ENCODE measurements at regions not wholly inside any gene's neighbourhood (a gene's known extent, or its start where the extent isn't known, plus 50 kb on each side); places are given as distances from the start of the nearest gene placed in this dataset.
A peak's percentile ranks its signal among the peaks of the same experiment; 100 is the strongest.

DNA sequence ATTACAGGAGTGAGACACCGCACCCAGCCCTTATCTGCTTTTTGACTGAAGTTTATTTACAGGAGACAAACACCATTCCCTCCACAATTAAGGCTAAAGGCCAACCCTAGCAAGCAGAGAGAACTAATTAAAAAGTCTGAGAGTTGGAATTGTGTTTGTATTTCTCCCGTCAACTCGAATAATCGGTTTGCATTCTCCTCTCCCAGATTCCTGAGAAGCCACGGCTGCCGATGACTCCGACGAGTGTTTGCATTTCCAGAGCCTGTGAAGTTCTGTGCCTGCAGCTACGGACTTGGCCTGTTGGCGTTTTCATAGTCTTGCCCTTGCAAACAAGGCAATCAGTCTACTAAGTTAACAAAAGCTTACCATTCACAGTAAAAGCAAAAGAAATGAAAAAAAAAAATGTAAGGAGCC is 73.2 kb upstream of the NUP50 start:
- CTCF ChIA-PET: interaction anchor here (1.1 to 2.3 kb wide), 3 partner anchors 9 to 12 kb away, joined by 3 to 6 read pairs (median 4); no protein-coding TSS in a partner anchor
- POLR2A ChIA-PET: no interaction called here
- DNase-seq (ENCODE audit: low spot score) (peak; percentile 54), ATAC-seq (peak; percentile 74)
- peak overlapping the region; percentile 93 for H3K27ac Mint-ChIP-seq
- H3K4me3 Mint-ChIP-seq: no peak overlapping the region
- H3K36me3 Mint-ChIP-seq: no peaks in the 10 kb centered on the region
- H3K9me3 Mint-ChIP-seq: no peaks in the 10 kb centered on the region
- peaks cover 8% of the 10 kb centered on the region for H3K27me3 Mint-ChIP-seq (ENCODE audit: low read depth)
- no peak for TF ChIP-seq NFATC4 (CRISPR knock-in tag; IDR thresholded peaks at IDR 0.05)
- TF ChIP-seq, protein P1, sequence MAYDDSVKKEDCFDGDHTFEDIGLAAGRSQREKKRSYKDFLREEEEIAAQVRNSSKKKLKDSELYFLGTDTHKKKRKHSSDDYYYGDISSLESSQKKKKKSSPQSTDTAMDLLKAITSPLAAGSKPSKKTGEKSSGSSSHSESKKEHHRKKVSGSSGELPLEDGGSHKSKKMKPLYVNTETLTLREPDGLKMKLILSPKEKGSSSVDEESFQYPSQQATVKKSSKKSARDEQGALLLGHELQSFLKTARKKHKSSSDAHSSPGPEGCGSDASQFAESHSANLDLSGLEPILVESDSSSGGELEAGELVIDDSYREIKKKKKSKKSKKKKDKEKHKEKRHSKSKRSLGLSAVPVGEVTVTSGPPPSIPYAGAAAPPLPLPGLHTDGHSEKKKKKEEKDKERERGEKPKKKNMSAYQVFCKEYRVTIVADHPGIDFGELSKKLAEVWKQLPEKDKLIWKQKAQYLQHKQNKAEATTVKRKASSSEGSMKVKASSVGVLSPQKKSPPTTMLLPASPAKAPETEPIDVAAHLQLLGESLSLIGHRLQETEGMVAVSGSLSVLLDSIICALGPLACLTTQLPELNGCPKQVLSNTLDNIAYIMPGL (CRISPR knock-in tag; IDR thresholded peaks at IDR 0.05): no peak
- TF ChIP-seq, protein P2, sequence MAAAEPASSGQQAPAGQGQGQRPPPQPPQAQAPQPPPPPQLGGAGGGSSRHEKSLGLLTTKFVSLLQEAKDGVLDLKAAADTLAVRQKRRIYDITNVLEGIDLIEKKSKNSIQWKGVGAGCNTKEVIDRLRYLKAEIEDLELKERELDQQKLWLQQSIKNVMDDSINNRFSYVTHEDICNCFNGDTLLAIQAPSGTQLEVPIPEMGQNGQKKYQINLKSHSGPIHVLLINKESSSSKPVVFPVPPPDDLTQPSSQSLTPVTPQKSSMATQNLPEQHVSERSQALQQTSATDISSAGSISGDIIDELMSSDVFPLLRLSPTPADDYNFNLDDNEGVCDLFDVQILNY (CRISPR knock-in tag; IDR thresholded peaks at IDR 0.05): no peak
- TF ChIP-seq, protein P3, sequence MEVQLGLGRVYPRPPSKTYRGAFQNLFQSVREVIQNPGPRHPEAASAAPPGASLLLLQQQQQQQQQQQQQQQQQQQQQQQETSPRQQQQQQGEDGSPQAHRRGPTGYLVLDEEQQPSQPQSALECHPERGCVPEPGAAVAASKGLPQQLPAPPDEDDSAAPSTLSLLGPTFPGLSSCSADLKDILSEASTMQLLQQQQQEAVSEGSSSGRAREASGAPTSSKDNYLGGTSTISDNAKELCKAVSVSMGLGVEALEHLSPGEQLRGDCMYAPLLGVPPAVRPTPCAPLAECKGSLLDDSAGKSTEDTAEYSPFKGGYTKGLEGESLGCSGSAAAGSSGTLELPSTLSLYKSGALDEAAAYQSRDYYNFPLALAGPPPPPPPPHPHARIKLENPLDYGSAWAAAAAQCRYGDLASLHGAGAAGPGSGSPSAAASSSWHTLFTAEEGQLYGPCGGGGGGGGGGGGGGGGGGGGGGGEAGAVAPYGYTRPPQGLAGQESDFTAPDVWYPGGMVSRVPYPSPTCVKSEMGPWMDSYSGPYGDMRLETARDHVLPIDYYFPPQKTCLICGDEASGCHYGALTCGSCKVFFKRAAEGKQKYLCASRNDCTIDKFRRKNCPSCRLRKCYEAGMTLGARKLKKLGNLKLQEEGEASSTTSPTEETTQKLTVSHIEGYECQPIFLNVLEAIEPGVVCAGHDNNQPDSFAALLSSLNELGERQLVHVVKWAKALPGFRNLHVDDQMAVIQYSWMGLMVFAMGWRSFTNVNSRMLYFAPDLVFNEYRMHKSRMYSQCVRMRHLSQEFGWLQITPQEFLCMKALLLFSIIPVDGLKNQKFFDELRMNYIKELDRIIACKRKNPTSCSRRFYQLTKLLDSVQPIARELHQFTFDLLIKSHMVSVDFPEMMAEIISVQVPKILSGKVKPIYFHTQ (CRISPR knock-in tag; IDR thresholded peaks at IDR 0.05): no peak
- no peak for TF ChIP-seq ZNF423 (CRISPR knock-in tag; IDR thresholded peaks at IDR 0.05)
- TF ChIP-seq, protein P4, sequence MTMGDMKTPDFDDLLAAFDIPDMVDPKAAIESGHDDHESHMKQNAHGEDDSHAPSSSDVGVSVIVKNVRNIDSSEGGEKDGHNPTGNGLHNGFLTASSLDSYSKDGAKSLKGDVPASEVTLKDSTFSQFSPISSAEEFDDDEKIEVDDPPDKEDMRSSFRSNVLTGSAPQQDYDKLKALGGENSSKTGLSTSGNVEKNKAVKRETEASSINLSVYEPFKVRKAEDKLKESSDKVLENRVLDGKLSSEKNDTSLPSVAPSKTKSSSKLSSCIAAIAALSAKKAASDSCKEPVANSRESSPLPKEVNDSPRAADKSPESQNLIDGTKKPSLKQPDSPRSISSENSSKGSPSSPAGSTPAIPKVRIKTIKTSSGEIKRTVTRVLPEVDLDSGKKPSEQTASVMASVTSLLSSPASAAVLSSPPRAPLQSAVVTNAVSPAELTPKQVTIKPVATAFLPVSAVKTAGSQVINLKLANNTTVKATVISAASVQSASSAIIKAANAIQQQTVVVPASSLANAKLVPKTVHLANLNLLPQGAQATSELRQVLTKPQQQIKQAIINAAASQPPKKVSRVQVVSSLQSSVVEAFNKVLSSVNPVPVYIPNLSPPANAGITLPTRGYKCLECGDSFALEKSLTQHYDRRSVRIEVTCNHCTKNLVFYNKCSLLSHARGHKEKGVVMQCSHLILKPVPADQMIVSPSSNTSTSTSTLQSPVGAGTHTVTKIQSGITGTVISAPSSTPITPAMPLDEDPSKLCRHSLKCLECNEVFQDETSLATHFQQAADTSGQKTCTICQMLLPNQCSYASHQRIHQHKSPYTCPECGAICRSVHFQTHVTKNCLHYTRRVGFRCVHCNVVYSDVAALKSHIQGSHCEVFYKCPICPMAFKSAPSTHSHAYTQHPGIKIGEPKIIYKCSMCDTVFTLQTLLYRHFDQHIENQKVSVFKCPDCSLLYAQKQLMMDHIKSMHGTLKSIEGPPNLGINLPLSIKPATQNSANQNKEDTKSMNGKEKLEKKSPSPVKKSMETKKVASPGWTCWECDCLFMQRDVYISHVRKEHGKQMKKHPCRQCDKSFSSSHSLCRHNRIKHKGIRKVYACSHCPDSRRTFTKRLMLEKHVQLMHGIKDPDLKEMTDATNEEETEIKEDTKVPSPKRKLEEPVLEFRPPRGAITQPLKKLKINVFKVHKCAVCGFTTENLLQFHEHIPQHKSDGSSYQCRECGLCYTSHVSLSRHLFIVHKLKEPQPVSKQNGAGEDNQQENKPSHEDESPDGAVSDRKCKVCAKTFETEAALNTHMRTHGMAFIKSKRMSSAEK (CRISPR knock-in tag; IDR thresholded peaks at IDR 0.05; ENCODE audit: borderline replicate concordance): no peak
- TF ChIP-seq CREB1 (CRISPR knock-in tag; IDR thresholded peaks at IDR 0.05): no peak
- TF ChIP-seq, protein P5, sequence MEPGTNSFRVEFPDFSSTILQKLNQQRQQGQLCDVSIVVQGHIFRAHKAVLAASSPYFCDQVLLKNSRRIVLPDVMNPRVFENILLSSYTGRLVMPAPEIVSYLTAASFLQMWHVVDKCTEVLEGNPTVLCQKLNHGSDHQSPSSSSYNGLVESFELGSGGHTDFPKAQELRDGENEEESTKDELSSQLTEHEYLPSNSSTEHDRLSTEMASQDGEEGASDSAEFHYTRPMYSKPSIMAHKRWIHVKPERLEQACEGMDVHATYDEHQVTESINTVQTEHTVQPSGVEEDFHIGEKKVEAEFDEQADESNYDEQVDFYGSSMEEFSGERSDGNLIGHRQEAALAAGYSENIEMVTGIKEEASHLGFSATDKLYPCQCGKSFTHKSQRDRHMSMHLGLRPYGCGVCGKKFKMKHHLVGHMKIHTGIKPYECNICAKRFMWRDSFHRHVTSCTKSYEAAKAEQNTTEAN (CRISPR knock-in tag; IDR thresholded peaks at IDR 0.05): no peak
- TF ChIP-seq ESRRA (CRISPR knock-in tag; IDR thresholded peaks at IDR 0.05; ENCODE audit: borderline replicate concordance): no peak
- no peak for TF ChIP-seq TCF7 (CRISPR knock-in tag; IDR thresholded peaks at IDR 0.05; ENCODE audit: low read depth)
- no peak for TF ChIP-seq SMAD3 (CRISPR knock-in tag; IDR thresholded peaks at IDR 0.05; ENCODE audit: borderline replicate concordance)
- TF ChIP-seq RORB (CRISPR knock-in tag; IDR thresholded peaks at IDR 0.05): no peak
- no peak for TF ChIP-seq ETV6 (CRISPR knock-in tag; IDR thresholded peaks at IDR 0.05)
- TF ChIP-seq FOXK1 (CRISPR knock-in tag; IDR thresholded peaks at IDR 0.05): no peak
- TF ChIP-seq CREM (CRISPR knock-in tag; IDR thresholded peaks at IDR 0.05): no peak
- no peak for TF ChIP-seq GRHL2 (CRISPR knock-in tag; IDR thresholded peaks at IDR 0.05; ENCODE audit: insufficient replicate concordance, severe bottlenecking)
- no peak for TF ChIP-seq MXD4 (CRISPR knock-in tag; IDR thresholded peaks at IDR 0.05; ENCODE audit: borderline replicate concordance)
- peaks cover 31% of the 10 kb centered on the region for H3K4me1 Mint-ChIP-seq
